MM.1S (cell line): ENCODE measurements at regions not wholly inside any gene's neighbourhood (a gene's known extent, or its start where the extent isn't known, plus 50 kb on each side); places are given as distances from the start of the nearest gene placed in this dataset.

Experiments used
- CTCF ChIP-seq: fragments of 300-600 bp; sonication (generic); IDR thresholded peaks from 2 replicates; pipeline ENCODE4 v1.5.1; 2016; ENCODE audit warnings: antibody characterized with exemption, low read length, mixed read lengths
- EZH2 ChIP-seq: fragments of 300-600 bp; sonication (generic); optimal IDR thresholded peaks from 2 replicates; pipeline ENCODE3; 2017; ENCODE audit warnings: low read depth, mild to moderate bottlenecking, antibody characterized with exemption, low read length, mixed read lengths
- EZH2phosphoT487 ChIP-seq: fragments of 300-600 bp; sonication (generic); IDR thresholded peaks from 2 replicates; pipeline ENCODE4 v1.6.1; 2018; ENCODE audit warnings: antibody characterized with exemption, low read length

- no peak for TF ChIP-seq CTCF
- no peak for TF ChIP-seq EZH2
- no peak for TF ChIP-seq EZH2phosphoT487
Observed at GRCh38 chr13:33910255-33910654, 92.3 kb downstream of the RFC3 start.
